ENCODE measurements at regions not wholly inside any gene's neighbourhood (a gene's known extent, or its start where the extent isn't known, plus 50 kb on each side); places are given as distances from the start of the nearest gene placed in this dataset.

GRCh38 chr21:36554411-36555157 lies 74.7 kb upstream of the CLDN14 start:
- H4K20me1 ChIP-seq (ENCODE audit: insufficient read depth), result no peaks in the 10 kb centered on the region
- H3K9me3 ChIP-seq (ENCODE audit: control insufficient read depth in 1 of 2, insufficient read depth in 1 of 2, low read depth in 1 of 2, low read length in 2 of 2), result no peaks in the 10 kb centered on the region
- no peaks in the 10 kb centered on the region for H3K9me2 ChIP-seq (ENCODE audit: insufficient read depth)
- no peak for ATAC-seq
- TF ChIP-seq, protein P1, sequence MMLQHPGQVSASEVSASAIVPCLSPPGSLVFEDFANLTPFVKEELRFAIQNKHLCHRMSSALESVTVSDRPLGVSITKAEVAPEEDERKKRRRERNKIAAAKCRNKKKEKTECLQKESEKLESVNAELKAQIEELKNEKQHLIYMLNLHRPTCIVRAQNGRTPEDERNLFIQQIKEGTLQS (IDR thresholded peaks at IDR 0.05), result no peak
- TF ChIP-seq CTCF (IDR thresholded peaks at IDR 0.05 in 2 of 3, conservative IDR thresholded peaks at IDR 0.05 in 1 of 3; ENCODE audit: borderline replicate concordance in 1 of 3, insufficient read depth in 1 of 3, low read depth in 2 of 3, low read length in 2 of 3) (no peak), EZH2phosphoT487 (IDR thresholded peaks at IDR 0.05; ENCODE audit: borderline replicate concordance) (no peak), SRF (IDR thresholded peaks at IDR 0.05; ENCODE audit: low read depth) (no peak), RAD21 (IDR thresholded peaks at IDR 0.05; ENCODE audit: low read depth) (no peak), TCF7L2 (IDR thresholded peaks at IDR 0.05; ENCODE audit: borderline replicate concordance, extremely low read depth, insufficient read depth, insufficient read length) (no peak), SIN3A (IDR thresholded peaks at IDR 0.05; ENCODE audit: low read depth) (no peak), JUND (IDR thresholded peaks at IDR 0.05) (no peak), POLR2AphosphoS5 (IDR thresholded peaks at IDR 0.05; ENCODE audit: low read depth, low read length) (no peak), POLR2A (IDR thresholded peaks at IDR 0.05; ENCODE audit: borderline replicate concordance, extremely low read depth, insufficient read depth, insufficient read length) (no peak)
- no peak overlapping the region for H3K4me2 ChIP-seq (ENCODE audit: low read length)
- H3K4me3 ChIP-seq (replicated peaks in 1 of 2; ENCODE audit: low read depth in 1 of 2, low read length in 2 of 2), result no peak overlapping the region
- H3K36me3 ChIP-seq (ENCODE audit: control insufficient read depth in 1 of 2, insufficient read depth in 2 of 2, low read length in 2 of 2), result no peaks in the 10 kb centered on the region
- CTCF ChIA-PET, result no interaction called here
- RAD21 ChIA-PET (ENCODE audit: low non-redundant PET in 1 of 2, low total read pairs in 2 of 2, uncharacterized antibody in 2 of 2, unreplicated experiment in 2 of 2), result no interaction called here
- H3K4me1 ChIP-seq (ENCODE audit: control insufficient read depth in 1 of 2, insufficient read depth in 2 of 2, low read length in 2 of 2), result no peaks in the 10 kb centered on the region
- no peak for DNase-seq (ENCODE audit: low read depth, low spot score)
- intact Hi-C loops (cut with micrococcal nuclease), result no loop called here
- peaks cover 5% of the 10 kb centered on the region; the same call in 1 of the 2 replicates for H3K27me3 ChIP-seq (ENCODE audit: insufficient read depth, low read length)
- no peak overlapping the region for H2AFZ ChIP-seq (ENCODE audit: low read depth, low read length, poor library complexity, severe bottlenecking)
- POLR2A ChIA-PET, result no interaction called here
- no TSS peak for BruUV-seq (replicated peaks)
- no peaks in the 10 kb centered on the region for H3K79me2 ChIP-seq (ENCODE audit: insufficient read depth, low read length)
- H3K9ac ChIP-seq (ENCODE audit: low read length), result no peak overlapping the region
- H3K27ac ChIP-seq (ENCODE audit: low read depth, low read length), result no peak overlapping the region
